MM.1S (cell line): ENCODE measurements at regions not wholly inside any gene's neighbourhood (a gene's known extent, or its start where the extent isn't known, plus 50 kb on each side); places are given as distances from the start of the nearest gene placed in this dataset.

Experiments used
- DNase-seq: peaks from one replicate; pipeline ENCODE4 v3.0.0-alpha.2; 2015
- H2AFZ ChIP-seq: fragments of 300-600 bp; sonication (generic); 2 replicates; pipeline ENCODE4 v1.6.0; 2016; ENCODE audit warnings: antibody characterized with exemption, low read length
- H3F3A ChIP-seq: fragments of 300-600 bp; sonication (generic); 2 replicates; pipeline ENCODE4 v1.6.1; 2016; ENCODE audit warnings: mild to moderate bottlenecking, antibody characterized with exemption, low read length, moderate library complexity, mixed read lengths; ENCODE audit not compliant: insufficient read depth
- H3K27ac ChIP-seq: fragments of 300-600 bp; sonication (generic); 2 replicates; pipeline ENCODE4 v1.5.1; 2016; ENCODE audit warnings: mild to moderate bottlenecking, low read length
- H3K27me3 ChIP-seq: fragments of 300-600 bp; sonication (generic); replicated peaks from 2 replicates; pipeline ENCODE4 v1.6.0; 2016; ENCODE audit warnings: low read length; ENCODE audit not compliant: insufficient read depth
- H3K36me3 ChIP-seq: fragments of 300-600 bp; sonication (generic); replicated peaks from 2 replicates; pipeline ENCODE4 v1.6.1; 2016; ENCODE audit warnings: mild to moderate bottlenecking, low read length, mixed read lengths; ENCODE audit not compliant: insufficient read depth
- H3K4me1 ChIP-seq: fragments of 300-600 bp; sonication (generic); 2 replicates; pipeline ENCODE4 v1.6.1; 2016; ENCODE audit warnings: low read length, mixed read lengths
- H3K4me2 ChIP-seq: fragments of 300-600 bp; sonication (generic); 2 replicates; pipeline ENCODE4 v1.6.0; 2016; ENCODE audit warnings: low read depth, low read length
- H3K4me3 ChIP-seq: fragments of 300-600 bp; sonication (generic); 2 replicates; pipeline ENCODE4 v1.5.1; 2016; ENCODE audit warnings: low read length, mixed read lengths
- H3K79me2 ChIP-seq: fragments of 300-600 bp; sonication (generic); 2 replicates; pipeline ENCODE4 v1.6.1; 2016; ENCODE audit warnings: mixed run types, low read length, mixed read lengths
- H3K9ac ChIP-seq: fragments of 300-600 bp; sonication (generic); 2 replicates; pipeline ENCODE4 v1.6.1; 2016; ENCODE audit warnings: low read length, mixed read lengths
- H3K9me2 ChIP-seq: fragments of 300-600 bp; sonication (generic); replicated peaks from 2 replicates; pipeline ENCODE4 v1.6.1; 2016; ENCODE audit warnings: mild to moderate bottlenecking, low read length, mixed read lengths; ENCODE audit not compliant: insufficient read depth
- H3K9me3 ChIP-seq: fragments of 300-600 bp; sonication (generic); replicated peaks from 2 replicates; pipeline ENCODE4 v1.6.1; 2016; ENCODE audit warnings: mild to moderate bottlenecking, low read length, mixed read lengths; ENCODE audit not compliant: insufficient read depth
- H4K20me1 ChIP-seq: fragments of 300-600 bp; sonication (generic); 2 replicates; pipeline ENCODE4 v1.6.1; 2016; ENCODE audit warnings: mild to moderate bottlenecking, low read length, moderate library complexity, mixed read lengths; ENCODE audit not compliant: insufficient read depth
- CTCF ChIP-seq: fragments of 300-600 bp; sonication (generic); IDR thresholded peaks from 2 replicates; pipeline ENCODE4 v1.5.1; 2016; ENCODE audit warnings: antibody characterized with exemption, low read length, mixed read lengths
- EZH2 ChIP-seq: fragments of 300-600 bp; sonication (generic); optimal IDR thresholded peaks from 2 replicates; pipeline ENCODE3; 2017; ENCODE audit warnings: low read depth, mild to moderate bottlenecking, antibody characterized with exemption, low read length, mixed read lengths
- EZH2phosphoT487 ChIP-seq: fragments of 300-600 bp; sonication (generic); IDR thresholded peaks from 2 replicates; pipeline ENCODE4 v1.6.1; 2018; ENCODE audit warnings: antibody characterized with exemption, low read length

GRCh38 chr9:25260046-25260445 lies 418.2 kb downstream of the TUSC1 start:
- Histone ChIP-seq H3K79me2 (no peaks in the 10 kb centered on the region), H3K9me2 (no peaks in the 10 kb centered on the region), H3K27me3 (no peaks in the 10 kb centered on the region), H3K4me3 (no peak overlapping the region), H3K9me3 (no peaks in the 10 kb centered on the region), H3K4me1 (no peaks in the 10 kb centered on the region), H4K20me1 (no peaks in the 10 kb centered on the region), H3K36me3 (no peaks in the 10 kb centered on the region), H3K27ac (no peak overlapping the region), H2AFZ (no peak overlapping the region), H3K9ac (no peak overlapping the region), H3F3A (no peaks in the 10 kb centered on the region), H3K4me2 (no peak overlapping the region)
- TF ChIP-seq EZH2: no peak
- no peak for TF ChIP-seq EZH2phosphoT487
- TF ChIP-seq CTCF: no peak
- DNase-seq: no peak

- no peaks in the 10 kb centered on the region for H3K36me3 ChIP-seq
- TF ChIP-seq EZH2phosphoT487 (no peak), EZH2 (no peak), CTCF (no peak)
- no peak overlapping the region for H3K4me2 ChIP-seq
- no peak overlapping the region for H3K9ac ChIP-seq
- H3F3A ChIP-seq: no peaks in the 10 kb centered on the region
- no peaks in the 10 kb centered on the region for H3K4me1 ChIP-seq
- H2AFZ ChIP-seq: no peak overlapping the region
- H3K4me3 ChIP-seq: no peak overlapping the region
- H3K9me2 ChIP-seq: no peaks in the 10 kb centered on the region
- no peak overlapping the region for H3K27ac ChIP-seq
- DNase-seq: no peak
- no peaks in the 10 kb centered on the region for H4K20me1 ChIP-seq
- no peaks in the 10 kb centered on the region for H3K27me3 ChIP-seq
- H3K79me2 ChIP-seq: no peaks in the 10 kb centered on the region
- no peaks in the 10 kb centered on the region for H3K9me3 ChIP-seq
These were observed 423.0 kb downstream of the TUSC1 start for GRCh38 chr9:25255216-25255615.

GRCh38 chr9:25254051-25254450 lies 424.2 kb downstream of the TUSC1 start:
- Histone ChIP-seq H3K9ac (no peak overlapping the region), H3K36me3 (no peaks in the 10 kb centered on the region), H2AFZ (no peak overlapping the region), H3K79me2 (no peaks in the 10 kb centered on the region), H3K4me1 (no peaks in the 10 kb centered on the region), H3K27me3 (no peaks in the 10 kb centered on the region), H3K9me2 (no peaks in the 10 kb centered on the region), H4K20me1 (no peaks in the 10 kb centered on the region), H3K27ac (no peak overlapping the region), H3K9me3 (no peaks in the 10 kb centered on the region), H3K4me2 (no peak overlapping the region), H3F3A (no peaks in the 10 kb centered on the region), H3K4me3 (no peak overlapping the region)
- DNase-seq: no peak
- TF ChIP-seq CTCF: no peak
- no peak for TF ChIP-seq EZH2phosphoT487
- no peak for TF ChIP-seq EZH2

- Histone ChIP-seq H3F3A (no peaks in the 10 kb centered on the region), H3K27ac (no peak overlapping the region), H3K36me3 (no peaks in the 10 kb centered on the region), H3K9me2 (no peaks in the 10 kb centered on the region), H3K9me3 (no peaks in the 10 kb centered on the region), H3K4me2 (no peak overlapping the region), H3K27me3 (no peaks in the 10 kb centered on the region), H2AFZ (no peak overlapping the region), H3K4me1 (no peaks in the 10 kb centered on the region), H4K20me1 (no peaks in the 10 kb centered on the region), H3K9ac (no peak overlapping the region), H3K79me2 (no peaks in the 10 kb centered on the region), H3K4me3 (no peak overlapping the region)
- DNase-seq: no peak
- no peak for TF ChIP-seq CTCF
- TF ChIP-seq EZH2phosphoT487: no peak
- TF ChIP-seq EZH2: no peak
These were observed 436.8 kb downstream of the TUSC1 start for GRCh38 chr9:25241421-25241820.
